HG03521 (cell line): ENCODE measurements at regions not wholly inside any gene's neighbourhood (a gene's known extent, or its start where the extent isn't known, plus 50 kb on each side); places are given as distances from the start of the nearest gene placed in this dataset.

Experiments
- ATAC-seq: cut with Tn5 transposase; IDR thresholded peaks from one replicate; pipeline ENCODE4 v1.9.1; 2021; ENCODE audit warnings: mild to moderate bottlenecking, moderate library complexity; ENCODE audit not compliant: unreplicated experiment

GRCh38 chr10:44201011-44201410, 183.9 kb downstream of the CXCL12 start:
- ATAC-seq = no peak

GRCh38 chr10:44199991-44200655, 184.8 kb downstream of the CXCL12 start:
- ATAC-seq = no peak

GRCh38 chr10:44199267-44199666, 185.6 kb downstream of the CXCL12 start:
- no peak for ATAC-seq

GRCh38 chr10:44198780-44199097, 186.2 kb downstream of the CXCL12 start:
- ATAC-seq = no peak

- ATAC-seq = no peak
These were observed 186.7 kb downstream of the CXCL12 start for GRCh38 chr10:44198096-44198779.

GRCh38 chr10:44197646-44198045, 187.3 kb downstream of the CXCL12 start:
- no peak for ATAC-seq

GRCh38 chr10:44196336-44196735, 188.6 kb downstream of the CXCL12 start:
- no peak for ATAC-seq

- no peak for ATAC-seq
These were observed 188.9 kb downstream of the CXCL12 start for GRCh38 chr10:44196008-44196320.

GRCh38 chr10:44195112-44196007, 189.5 kb downstream of the CXCL12 start:
- no peak for ATAC-seq

- no peak for ATAC-seq
These were observed 190.5 kb downstream of the CXCL12 start for GRCh38 chr10:44194435-44194834.

GRCh38 chr10:44193567-44194220, 191.2 kb downstream of the CXCL12 start:
- no peak for ATAC-seq

GRCh38 chr10:44193166-44193565, 191.7 kb downstream of the CXCL12 start:
- no peak for ATAC-seq

- ATAC-seq = no peak
These were observed 192.5 kb downstream of the CXCL12 start for GRCh38 chr10:44192435-44192834.

GRCh38 chr10:44190541-44190940, 194.4 kb downstream of the CXCL12 start:
- ATAC-seq = no peak

- no peak for ATAC-seq
These were observed 198.1 kb downstream of the CXCL12 start for GRCh38 chr10:44186821-44187220.

- ATAC-seq = no peak
These were observed 198.7 kb downstream of the CXCL12 start for GRCh38 chr10:44186150-44186549.

- no peak for ATAC-seq
These were observed 199.6 kb downstream of the CXCL12 start for GRCh38 chr10:44185315-44185666.

- ATAC-seq = no peak
These were observed 200.1 kb downstream of the CXCL12 start for GRCh38 chr10:44184633-44185314.

- no peak for ATAC-seq
These were observed 200.9 kb downstream of the CXCL12 start for GRCh38 chr10:44183667-44184632.

- ATAC-seq = no peak
These were observed 202.0 kb downstream of the CXCL12 start for GRCh38 chr10:44182909-44183308.
